Stimulated activated CD8-positive, alpha-beta memory T cell treated with anti-CD3 and anti-CD28 coated beads, Interleukin-15, amount 100 ng/mL, for 48 hours (primary cell): ENCODE measurements at regions not wholly inside any gene's neighbourhood (a gene's known extent, or its start where the extent isn't known, plus 50 kb on each side); places are given as distances from the start of the nearest gene placed in this dataset.
A peak's percentile ranks its signal among the peaks of the same experiment; 100 is the strongest.

ENCODE experiments used
- DNase-seq, 2 donors: peaks; one replicate each; pipeline ENCODE4 v3.0.0-alpha.2; 2020; ENCODE audit warnings: low read depth in 2 of 2

- no peak for DNase-seq
Measured at GRCh38 chr9:115367321-115367720, 249.4 kb upstream of the TNC start.

- DNase-seq: no peak
Measured at GRCh38 chr9:115367780-115368525, 250.0 kb upstream of the TNC start.

- no peak for DNase-seq
Measured at GRCh38 chr9:115369322-115369957, 251.5 kb upstream of the TNC start.

GRCh38 chr9:115373000-115373709, 255.2 kb upstream of the TNC start:
- DNase-seq: peak; percentile 1 to 24

- no peak for DNase-seq
Measured at GRCh38 chr9:115373710-115374045, 255.7 kb upstream of the TNC start.

GRCh38 chr9:115374724-115375268, 256.8 kb upstream of the TNC start:
- no peak for DNase-seq

GRCh38 chr9:115378241-115378640, 260.3 kb upstream of the TNC start:
- DNase-seq: no peak

GRCh38 chr9:115378758-115379157, 260.8 kb upstream of the TNC start:
- DNase-seq: no peak

GRCh38 chr9:115379719-115380118, 261.8 kb upstream of the TNC start:
- no peak for DNase-seq

GRCh38 chr9:115382865-115383264, 264.9 kb upstream of the TNC start:
- DNase-seq: no peak

- no peak for DNase-seq
Measured at GRCh38 chr9:115385383-115386122, 267.6 kb upstream of the TNC start.

- DNase-seq: no peak
Measured at GRCh38 chr9:115386963-115387770, 269.2 kb upstream of the TNC start.

GRCh38 chr9:115391168-115391825, 273.3 kb upstream of the TNC start:
- DNase-seq: no peak

GRCh38 chr9:115393976-115394775, 276.2 kb upstream of the TNC start:
- no peak for DNase-seq

GRCh38 chr9:115395511-115396021, 277.6 kb upstream of the TNC start:
- DNase-seq: no peak

GRCh38 chr9:115396071-115396529, 278.1 kb upstream of the TNC start:
- no peak for DNase-seq

GRCh38 chr9:115397591-115398312, 279.8 kb upstream of the TNC start:
- DNase-seq: no peak

- DNase-seq: no peak
Measured at GRCh38 chr9:115398313-115398650, 280.3 kb upstream of the TNC start.

- DNase-seq: no peak
Measured at GRCh38 chr9:115398996-115399395, 281.0 kb upstream of the TNC start.
